Psoas muscle (tissue), 7 donors: ENCODE measurements at regions not wholly inside any gene's neighbourhood (a gene's known extent, or its start where the extent isn't known, plus 50 kb on each side); places are given as distances from the start of the nearest gene placed in this dataset.

Experiments used
- ATAC-seq, 4 donors: fragments of 200-7000 bp; cut with Tn5 transposase; one replicate each; pipeline ENCODE4 v1.9.1; 2020; ENCODE audit warnings: moderate library complexity in 3 of 4, mild to moderate bottlenecking in 2 of 4
- DNase-seq, 2 donors: peaks; one replicate each; pipeline ENCODE4 v3.0.0-alpha.2; 2020
- H3K27ac ChIP-seq: fragments of 200-600 bp; one replicate; pipeline ENCODE4 v1.8.0; 2022
- H3K27me3 ChIP-seq, 3 donors: fragments of 200-600 bp in 1 of 3; one replicate each; pipeline versions ENCODE4 v1.6.1 to v1.8.0; 2013 to 2022; ENCODE audit warnings: low read length in 2 of 3, mild to moderate bottlenecking in 2 of 3, moderate library complexity in 1 of 3; ENCODE audit not compliant: insufficient read depth in 3 of 3
- H3K36me3 ChIP-seq, 2 donors: fragments of 200-600 bp in 1 of 2; one replicate each; pipeline versions ENCODE4 v1.6.1 to v1.8.0; 2013 to 2022; ENCODE audit warnings: low read depth in 1 of 2, mild to moderate bottlenecking in 1 of 2, moderate library complexity in 1 of 2; ENCODE audit not compliant: insufficient read depth in 1 of 2
- H3K4me1 ChIP-seq: fragments of 200-600 bp; one replicate; pipeline ENCODE4 v1.8.0; 2022
- H3K4me3 ChIP-seq: fragments of 200-600 bp; one replicate; pipeline ENCODE4 v1.8.0; 2022; ENCODE audit warnings: mild to moderate bottlenecking
- H3K9me3 ChIP-seq: fragments of 200-600 bp; one replicate; pipeline ENCODE4 v1.8.0; 2022
- CTCF ChIP-seq: fragments of 200-600 bp; IDR thresholded peaks from one replicate; pipeline ENCODE4 v1.8.0; 2022; ENCODE audit warnings: antibody characterized with exemption
- WGBS, 3 donors: extraction: QIAGEN DNeasy Blood & Tissue Kit; methylation state at CpG; one replicate each; pipeline versions ENCODE4 v1.1.6 to v1.1.7; 2013; 5-methylcytosine and 5-hydroxymethylcytosine counted together
- intact Hi-C, 2 donors: fragments of 100-400 bp; cut with DNase I; formaldehyde crosslinking; loops; one replicate each; pipeline versions ENCODE4 v1.11.0 to v1.14.2; 2022
- donor health status: healthy with polysubstance abuse.
- donor health status: DM: no; HTN: no; CAD: no; lungs with moderate emphysema.
- donor health status: Bipolar disorder and iron deficiency.
- donor health status: healthy.
- donor health status: DM: yes; HTN: yes; CAD: no.
- donor health status: DM: no; HTN: no; CAD: no.
- donor health status: DM: yes; HTN: yes; CAD: no.

DNA sequence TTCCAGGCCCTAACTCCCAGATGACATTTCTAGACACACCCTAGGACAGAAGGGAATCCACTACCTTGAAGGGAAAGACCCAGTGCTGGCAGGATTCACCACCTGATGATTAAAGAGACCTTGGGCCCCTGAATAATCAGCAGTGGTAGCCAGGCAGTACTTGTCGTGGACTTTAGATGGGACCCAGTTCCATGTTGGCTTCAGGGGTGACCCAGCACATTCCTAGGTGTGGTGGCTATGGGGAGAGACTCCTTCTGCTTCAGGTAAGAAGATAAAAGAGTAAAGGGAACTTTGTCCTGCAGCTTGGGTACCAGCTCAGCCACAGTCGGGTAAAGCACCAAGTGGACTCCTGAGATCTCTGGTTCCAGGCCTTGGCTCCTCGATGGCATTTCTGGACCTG, 131.8 kb upstream of the S100G start:
- no peak for ATAC-seq
- WGBS, 3 donors: 90 to 97% (median 92%) methylated on average over 3 of the region's 3 CpGs
- TF ChIP-seq CTCF: no peak
- Histone ChIP-seq H3K27me3 (peaks cover 0 to 10% (median 0%) of the 10 kb centered on the region in 3 donors), H3K4me3 (no peak overlapping the region), H3K27ac (no peak overlapping the region), H3K4me1 (no peaks in the 10 kb centered on the region), H3K9me3 (no peaks in the 10 kb centered on the region), H3K36me3 (no peaks in the 10 kb centered on the region)
- no peak for DNase-seq
- intact Hi-C loops: no loop called here

- ATAC-seq: no peak
- 11 to 47% (median 15%) methylated on average over 1 of the region's 1 CpG for WGBS, 3 donors
- no peak for TF ChIP-seq CTCF
These were observed 125.6 kb upstream of the S100G start for GRCh38 chrX:16524316-16524715.

GRCh38 chrX:16526003-16526402, 124.0 kb upstream of the S100G start:
- intact Hi-C loops: no loop called here
- ATAC-seq (no peak), DNase-seq (no peak)
- no peak for TF ChIP-seq CTCF
- H3K27me3 ChIP-seq: peaks cover 0 to 4% (median 0%) of the 10 kb centered on the region in 3 donors
- WGBS, 3 donors: 85 to 96% (median 89%) methylated on average over 2 of the region's 2 CpGs
- H3K4me3 ChIP-seq: no peak overlapping the region
- H3K27ac ChIP-seq: no peak overlapping the region
- H3K36me3 ChIP-seq: no peaks in the 10 kb centered on the region
- H3K4me1 ChIP-seq: no peaks in the 10 kb centered on the region
- no peaks in the 10 kb centered on the region for H3K9me3 ChIP-seq

More at GRCh38 chrX:16524316-16524715, 125.6 kb upstream of the S100G start:
- H3K4me3 ChIP-seq: no peak overlapping the region
- intact Hi-C loops: no loop called here
- no peaks in the 10 kb centered on the region for H3K4me1 ChIP-seq
- H3K27ac ChIP-seq: no peak overlapping the region
- no peaks in the 10 kb centered on the region for H3K9me3 ChIP-seq
- no peak for DNase-seq
- H3K27me3 ChIP-seq: peaks cover 0 to 4% (median 0%) of the 10 kb centered on the region in 3 donors
- H3K36me3 ChIP-seq: no peaks in the 10 kb centered on the region

GRCh38 chrX:16528620-16529019, 121.3 kb upstream of the S100G start:
- Histone ChIP-seq H3K27me3 (no peaks in the 10 kb centered on the region), H3K9me3 (no peaks in the 10 kb centered on the region), H3K4me3 (no peak overlapping the region), H3K4me1 (no peaks in the 10 kb centered on the region), H3K36me3 (no peaks in the 10 kb centered on the region), H3K27ac (no peak overlapping the region)
- intact Hi-C loops: no loop called here
- no peak for DNase-seq
- no peak for TF ChIP-seq CTCF
- WGBS, 3 donors: 73 to 81% (median 73%) methylated on average over 3 of the region's 3 CpGs
- ATAC-seq: no peak
